Activated CD8-positive, alpha-beta T cell treated with anti-CD3 and anti-CD28 coated beads for 36 hours (primary cell): ENCODE measurements at regions not wholly inside any gene's neighbourhood (a gene's known extent, or its start where the extent isn't known, plus 50 kb on each side); places are given as distances from the start of the nearest gene placed in this dataset.

ENCODE experiments used
- ATAC-seq: fragments of 200-7000 bp; cut with Tn5 transposase; one replicate; pipeline ENCODE4 v1.10.0; 2021; ENCODE audit warnings: mild to moderate bottlenecking, moderate library complexity
- CTCF ChIA-PET: fragments of 350-600 bp; sonication (Branson Sonifier 250); formaldehyde crosslinking; loops from one replicate; lab custom pipeline; 2021; ENCODE audit warnings: antibody characterized with exemption; lab: Charles Lee
- POLR2A ChIA-PET: fragments of 350-600 bp; sonication (Branson Sonifier 250); formaldehyde crosslinking; loops from one replicate; lab custom pipeline; 2021; ENCODE audit warnings: antibody characterized with exemption; lab: Charles Lee
- DNase-seq: peaks from one replicate; pipeline ENCODE4 v3.0.0-alpha.2; 2020
- H3K27ac Mint-ChIP-seq: one replicate; pipeline ENCODE4 v1.8.0; 2021; ENCODE audit warnings: mild to moderate bottlenecking, mixed read lengths
- H3K27me3 Mint-ChIP-seq: one replicate; pipeline ENCODE4 v1.8.0; 2021; ENCODE audit warnings: mixed read lengths
- H3K36me3 Mint-ChIP-seq: one replicate; pipeline ENCODE4 v1.8.0; 2021; ENCODE audit warnings: low read depth, mixed read lengths
- H3K4me1 Mint-ChIP-seq: one replicate; pipeline ENCODE4 v1.8.0; 2021; ENCODE audit warnings: low read depth, mixed read lengths
- H3K4me3 Mint-ChIP-seq: one replicate; pipeline ENCODE4 v1.8.0; 2021; ENCODE audit warnings: mild to moderate bottlenecking, moderate library complexity, mixed read lengths
- H3K9me3 Mint-ChIP-seq: one replicate; pipeline ENCODE4 v1.8.0; 2021; ENCODE audit warnings: mixed read lengths
- intact Hi-C: fragments of 100-400 bp; cut with micrococcal nuclease; formaldehyde crosslinking; loops from one replicate; pipeline ENCODE4 v1.10.0; 2022
- TF ChIP-seq, protein P1 (sequence below): fragments of 200-600 bp; IDR thresholded peaks from one replicate; pipeline ENCODE4 v1.8.0; 2022; ENCODE audit warnings: antibody characterized with exemption, mild to moderate bottlenecking

DNA sequence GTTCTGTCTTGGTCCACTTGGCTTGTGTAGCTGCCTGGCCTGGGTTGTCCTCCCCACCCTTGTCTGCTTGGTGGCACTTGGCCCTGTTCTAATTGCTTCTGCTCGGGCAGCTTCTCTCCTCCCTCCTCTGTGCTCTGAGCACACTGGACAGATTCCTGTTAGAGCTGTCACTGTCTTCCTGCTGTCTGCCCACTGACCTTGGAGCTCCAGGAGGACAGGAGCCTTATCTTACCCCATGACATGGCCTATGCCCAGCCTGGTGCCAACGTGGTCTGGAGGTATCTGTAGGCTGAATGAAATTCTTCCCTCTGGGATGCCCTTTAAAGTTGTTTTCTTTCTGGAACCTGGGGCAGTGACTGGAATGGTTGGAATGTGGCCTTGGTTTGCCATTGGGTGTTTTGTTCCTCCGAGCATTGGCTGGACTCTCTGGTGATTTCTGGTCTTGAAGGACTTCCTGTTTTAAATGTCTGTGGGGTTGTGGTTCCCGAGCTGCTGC is 94.1 kb downstream of the FAM43A start:
- peaks cover 13% of the 10 kb centered on the region for H3K27me3 Mint-ChIP-seq
- no peaks in the 10 kb centered on the region for H3K9me3 Mint-ChIP-seq
- TF ChIP-seq, protein P1, sequence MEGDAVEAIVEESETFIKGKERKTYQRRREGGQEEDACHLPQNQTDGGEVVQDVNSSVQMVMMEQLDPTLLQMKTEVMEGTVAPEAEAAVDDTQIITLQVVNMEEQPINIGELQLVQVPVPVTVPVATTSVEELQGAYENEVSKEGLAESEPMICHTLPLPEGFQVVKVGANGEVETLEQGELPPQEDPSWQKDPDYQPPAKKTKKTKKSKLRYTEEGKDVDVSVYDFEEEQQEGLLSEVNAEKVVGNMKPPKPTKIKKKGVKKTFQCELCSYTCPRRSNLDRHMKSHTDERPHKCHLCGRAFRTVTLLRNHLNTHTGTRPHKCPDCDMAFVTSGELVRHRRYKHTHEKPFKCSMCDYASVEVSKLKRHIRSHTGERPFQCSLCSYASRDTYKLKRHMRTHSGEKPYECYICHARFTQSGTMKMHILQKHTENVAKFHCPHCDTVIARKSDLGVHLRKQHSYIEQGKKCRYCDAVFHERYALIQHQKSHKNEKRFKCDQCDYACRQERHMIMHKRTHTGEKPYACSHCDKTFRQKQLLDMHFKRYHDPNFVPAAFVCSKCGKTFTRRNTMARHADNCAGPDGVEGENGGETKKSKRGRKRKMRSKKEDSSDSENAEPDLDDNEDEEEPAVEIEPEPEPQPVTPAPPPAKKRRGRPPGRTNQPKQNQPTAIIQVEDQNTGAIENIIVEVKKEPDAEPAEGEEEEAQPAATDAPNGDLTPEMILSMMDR: no peak
- H3K4me3 Mint-ChIP-seq: no peak overlapping the region
- no peaks in the 10 kb centered on the region for H3K36me3 Mint-ChIP-seq
- DNase-seq (no peak), ATAC-seq (no peak)
- H3K4me1 Mint-ChIP-seq: no peaks in the 10 kb centered on the region
- intact Hi-C loops: no loop called here
- CTCF ChIA-PET: interaction anchor here (1.7 kb wide), 1 partner anchor 98 kb away, joined by 4 read pairs; no protein-coding TSS in a partner anchor
- H3K27ac Mint-ChIP-seq: no peak overlapping the region
- POLR2A ChIA-PET: no interaction called here

DNA sequence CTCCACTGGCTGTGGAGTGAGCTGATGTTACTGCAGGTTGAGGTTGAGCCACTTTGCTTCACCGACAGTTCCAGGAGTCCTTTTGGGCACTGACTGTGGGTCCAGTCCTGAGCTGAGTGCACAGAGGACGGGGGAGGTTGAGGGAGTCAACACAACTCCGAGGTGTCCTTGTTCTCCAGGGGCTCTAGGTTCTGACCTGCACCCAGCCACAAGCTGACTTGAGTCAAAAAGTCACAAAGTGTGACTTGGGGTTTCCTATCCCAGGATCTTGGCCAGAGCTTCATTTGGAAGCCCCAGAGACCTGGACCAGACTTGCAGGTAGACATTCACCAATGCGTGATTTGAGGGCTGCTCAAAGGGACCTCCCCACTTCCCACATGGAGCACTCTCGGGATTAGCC is 95.0 kb downstream of the FAM43A start:
- ATAC-seq: no peak
- Mint-ChIP-seq H3K36me3 (no peaks in the 10 kb centered on the region), H3K27me3 (peaks cover 10% of the 10 kb centered on the region), H3K27ac (no peak overlapping the region), H3K9me3 (no peaks in the 10 kb centered on the region), H3K4me3 (no peak overlapping the region), H3K4me1 (no peaks in the 10 kb centered on the region)
- POLR2A ChIA-PET: no interaction called here
- CTCF ChIA-PET: interaction anchor here (1.7 kb wide), 1 partner anchor 99 kb away, joined by 4 read pairs; no protein-coding TSS in a partner anchor
- intact Hi-C loops: no loop called here
- no peak for DNase-seq
- TF ChIP-seq, protein P1: no peak

DNA sequence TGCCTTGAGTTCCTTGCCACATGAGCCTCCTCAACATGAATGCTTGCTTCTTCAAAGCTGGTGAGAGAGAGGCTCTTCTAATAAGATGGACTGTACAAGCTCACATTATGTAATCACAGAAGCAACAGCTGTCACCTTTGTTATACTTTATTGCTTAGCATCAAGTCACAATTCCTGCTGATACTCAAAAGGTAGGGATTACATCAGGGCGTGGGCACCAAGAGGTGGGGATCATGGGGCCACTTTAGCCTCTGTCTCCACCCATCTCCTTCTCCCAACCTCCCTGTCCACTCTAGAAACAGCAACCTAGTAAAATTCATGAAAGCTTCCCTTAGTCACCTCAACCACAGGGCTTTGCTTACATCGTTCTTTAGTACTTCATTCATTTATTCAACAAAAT is 95.9 kb downstream of the FAM43A start:
- DNase-seq: no peak
- Mint-ChIP-seq H3K27me3 (peaks cover 8% of the 10 kb centered on the region), H3K36me3 (no peaks in the 10 kb centered on the region), H3K27ac (no peak overlapping the region), H3K4me1 (no peaks in the 10 kb centered on the region), H3K4me3 (no peak overlapping the region), H3K9me3 (no peaks in the 10 kb centered on the region)
- ChIA-PET POLR2A (no interaction called here), CTCF (interaction anchor here (1.7 kb wide), 1 partner anchor 100 kb away, joined by 4 read pairs; no protein-coding TSS in a partner anchor)
- intact Hi-C loops: no loop called here
- no peak for ATAC-seq
- TF ChIP-seq, protein P1: no peak

DNA sequence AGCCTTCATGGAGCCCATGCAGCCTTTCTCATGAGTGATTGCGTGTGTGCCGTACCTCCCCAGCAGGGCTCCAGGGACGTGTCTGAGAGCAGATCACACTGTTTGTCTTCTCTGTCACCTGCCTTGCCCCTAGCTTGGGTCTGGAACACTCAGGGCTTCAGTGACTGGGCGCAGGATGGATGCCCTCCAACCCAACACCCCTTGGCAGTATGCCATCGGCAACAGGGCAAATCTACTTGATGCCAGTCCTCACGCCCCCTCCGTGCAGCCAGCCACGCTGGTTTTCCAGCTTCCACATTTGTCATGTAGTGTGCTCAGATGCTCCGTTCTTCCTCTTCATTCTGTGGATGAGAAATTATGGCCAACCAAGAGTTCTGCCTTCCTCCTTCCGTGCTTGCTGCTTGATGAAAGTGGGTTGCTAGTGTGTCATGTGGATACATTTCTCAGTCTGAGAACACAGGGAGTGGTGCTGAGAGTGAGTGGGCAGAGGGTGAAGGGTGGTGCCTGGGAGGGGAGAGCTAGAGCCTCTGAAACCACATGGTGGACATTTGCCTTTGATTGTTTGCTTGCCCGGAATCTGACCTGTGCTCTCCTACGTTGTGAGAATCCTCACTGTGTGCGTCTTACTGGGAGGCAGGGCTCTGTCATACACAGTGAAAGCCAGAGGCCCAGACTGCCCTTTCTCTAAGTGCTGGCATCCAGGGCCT is 97.2 kb downstream of the FAM43A start:
- intact Hi-C loops: no loop called here
- CTCF ChIA-PET: interaction anchor here (0.6 kb wide), 1 partner anchor 755 kb away, joined by 3 read pairs; no protein-coding TSS in a partner anchor
- Mint-ChIP-seq H3K27me3 (peaks cover 4% of the 10 kb centered on the region), H3K27ac (no peak overlapping the region), H3K9me3 (no peaks in the 10 kb centered on the region), H3K4me3 (no peak overlapping the region), H3K36me3 (no peaks in the 10 kb centered on the region), H3K4me1 (no peaks in the 10 kb centered on the region)
- no peak for DNase-seq
- TF ChIP-seq, protein P1: no peak
- ATAC-seq: no peak
- POLR2A ChIA-PET: no interaction called here

DNA sequence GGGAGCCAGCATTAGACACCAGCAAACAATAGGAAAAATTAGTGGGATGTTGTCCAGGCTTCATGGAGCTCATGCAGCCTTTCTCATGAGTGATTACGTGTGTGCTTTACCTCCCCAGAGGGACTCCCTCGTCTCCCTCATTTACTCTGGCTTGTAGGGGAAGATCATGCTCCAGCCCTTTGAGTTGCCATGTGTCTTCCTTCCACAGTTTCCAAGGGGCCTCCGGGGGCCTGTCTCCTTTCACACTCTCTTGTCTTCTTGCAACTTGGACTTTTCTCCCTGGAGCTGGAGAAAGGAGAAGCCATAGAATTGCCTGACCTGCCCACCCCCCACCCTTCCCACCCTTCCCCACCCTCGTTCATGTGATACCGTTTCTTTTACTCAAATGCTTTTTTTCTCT is 98.7 kb downstream of the FAM43A start:
- Mint-ChIP-seq H3K9me3 (no peaks in the 10 kb centered on the region), H3K27ac (no peak overlapping the region), H3K4me3 (no peak overlapping the region), H3K4me1 (no peaks in the 10 kb centered on the region), H3K36me3 (no peaks in the 10 kb centered on the region), H3K27me3 (no peaks in the 10 kb centered on the region)
- TF ChIP-seq, protein P1: no peak
- ATAC-seq (no peak), DNase-seq (no peak)
- POLR2A ChIA-PET: no interaction called here
- CTCF ChIA-PET: interaction anchor here (1.4 kb wide), 1 partner anchor 13 kb away, joined by 3 read pairs; no protein-coding TSS in a partner anchor
- intact Hi-C loops: no loop called here
